ENCODE measurements at regions not wholly inside any gene's neighbourhood (a gene's known extent, or its start where the extent isn't known, plus 50 kb on each side); places are given as distances from the start of the nearest gene placed in this dataset.
"Not testable (repeated sequence)": the region's sequence is repeated elsewhere in the genome, so short reads cannot be mapped to it uniquely, and the experiment has no call there.

- H3K4me3 ChIP-seq, H3K36me3 ChIP-seq: not testable (repeated sequence)
- peaks cover 17% of the 10 kb centered on the region for H3K4me1 ChIP-seq (replicated peaks)
Observed at GRCh38 chr6:37562926-37563288, 63.2 kb upstream of the CCDC167 start.

GRCh38 chr6:37561361-37561760, 61.7 kb upstream of the CCDC167 start:
- H3K4me3 ChIP-seq, result no peak overlapping the region
- no peaks in the 10 kb centered on the region for H3K9me3 ChIP-seq (replicated peaks)
- no peak overlapping the region for H3K27ac ChIP-seq
- DNase-seq (ENCODE audit: low read depth in 1 of 2, low spot score in 2 of 2), result no peak
- no peaks in the 10 kb centered on the region for H3K36me3 ChIP-seq
- peaks cover 32% of the 10 kb centered on the region for H3K4me1 ChIP-seq (replicated peaks)
- no peaks in the 10 kb centered on the region for H3K27me3 ChIP-seq (replicated peaks)

More at GRCh38 chr6:37562926-37563288, 63.2 kb upstream of the CCDC167 start:
- DNase-seq (ENCODE audit: low read depth in 1 of 2, low spot score in 2 of 2); H3K27ac ChIP-seq; H3K9me3 ChIP-seq (replicated peaks); H3K27me3 ChIP-seq (replicated peaks): not testable (repeated sequence)

DNA sequence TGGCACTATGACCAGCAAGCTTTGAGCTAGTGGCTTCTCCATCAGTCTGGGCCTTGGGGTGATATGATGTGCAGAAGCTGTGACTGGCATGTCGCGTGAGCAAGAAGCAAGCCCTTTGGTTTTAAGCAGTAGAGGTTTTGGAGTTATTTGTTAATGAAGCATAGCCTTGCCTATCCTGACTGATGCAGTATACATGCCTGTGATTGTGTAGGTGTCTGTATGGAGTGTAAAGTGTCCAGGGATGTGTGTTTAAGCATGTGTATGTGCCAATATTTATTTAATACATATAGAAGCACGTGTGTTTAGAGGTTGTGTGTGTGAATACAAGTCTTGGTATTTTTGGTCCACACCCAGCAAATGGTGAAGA, 61.0 kb upstream of the CCDC167 start:
- Histone ChIP-seq H3K4me1 (replicated peaks) (peaks cover 33% of the 10 kb centered on the region), H3K27me3 (replicated peaks) (no peaks in the 10 kb centered on the region), H3K4me3 (no peak overlapping the region), H3K27ac (no peak overlapping the region), H3K36me3 (no peaks in the 10 kb centered on the region), H3K9me3 (replicated peaks) (no peaks in the 10 kb centered on the region)
- no peak for DNase-seq (ENCODE audit: low read depth in 1 of 2, low spot score in 2 of 2)

GRCh38 chr6:37559501-37559900, 59.8 kb upstream of the CCDC167 start:
- DNase-seq (ENCODE audit: low read depth in 1 of 2, low spot score in 2 of 2), result no peak
- Histone ChIP-seq H3K4me1 (replicated peaks) (peaks cover 36% of the 10 kb centered on the region), H3K27ac (no peak overlapping the region)

DNA sequence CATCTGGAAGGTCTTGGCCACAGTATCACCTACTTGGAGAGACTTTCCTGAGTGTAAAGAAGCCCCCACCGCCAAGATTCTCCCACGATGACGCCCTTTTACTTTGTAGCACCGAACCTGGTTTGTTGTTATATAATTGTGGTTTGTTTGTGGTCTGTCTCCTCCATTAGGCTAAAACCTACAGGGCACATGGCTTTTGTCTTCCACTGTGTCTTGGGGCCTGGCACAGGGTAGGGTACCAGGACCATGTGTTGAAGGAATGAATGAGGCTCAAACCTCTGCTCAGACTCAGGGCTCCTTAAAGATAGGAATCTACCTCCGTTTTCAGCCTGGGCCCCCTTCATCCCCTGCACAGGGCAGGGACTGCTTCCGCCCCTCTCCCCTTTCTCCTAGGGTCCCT, 59.4 kb upstream of the CCDC167 start:
- H3K36me3 ChIP-seq, result no peaks in the 10 kb centered on the region
- no peaks in the 10 kb centered on the region for H3K27me3 ChIP-seq (replicated peaks)
- H3K27ac ChIP-seq, result no peak overlapping the region
- H3K9me3 ChIP-seq (replicated peaks), result no peaks in the 10 kb centered on the region
- no peak for DNase-seq (ENCODE audit: low read depth in 1 of 2, low spot score in 2 of 2)
- peaks cover 41% of the 10 kb centered on the region for H3K4me1 ChIP-seq (replicated peaks)
- H3K4me3 ChIP-seq, result no peak overlapping the region

More at GRCh38 chr6:37559501-37559900, 59.8 kb upstream of the CCDC167 start:
- H3K27me3 ChIP-seq (replicated peaks), result no peaks in the 10 kb centered on the region
- no peaks in the 10 kb centered on the region for H3K9me3 ChIP-seq (replicated peaks)
- no peaks in the 10 kb centered on the region for H3K36me3 ChIP-seq
- no peak overlapping the region for H3K4me3 ChIP-seq

DNA sequence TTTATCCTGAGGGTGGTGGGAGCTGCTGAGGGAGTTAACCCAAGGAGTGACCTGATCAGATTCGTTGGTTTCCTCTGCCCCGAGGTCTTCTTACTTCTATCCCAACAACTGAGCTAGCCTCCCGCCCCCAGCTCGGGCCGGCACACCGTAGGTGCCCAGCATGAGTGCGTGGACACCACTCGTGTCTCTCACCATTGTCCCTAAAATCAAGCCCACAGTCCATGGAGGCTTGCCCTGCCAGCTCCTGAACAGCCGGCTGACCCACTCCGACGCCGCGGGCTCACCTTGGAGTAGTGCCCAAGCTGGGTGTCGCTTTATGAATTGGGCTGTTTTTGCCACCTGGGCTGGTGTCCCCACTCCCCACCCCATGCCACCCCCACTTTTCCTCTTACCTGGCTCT, 59.0 kb upstream of the CCDC167 start:
- Histone ChIP-seq H3K27me3 (replicated peaks) (no peaks in the 10 kb centered on the region), H3K36me3 (no peaks in the 10 kb centered on the region), H3K4me3 (no peak overlapping the region), H3K4me1 (replicated peaks) (peaks cover 45% of the 10 kb centered on the region), H3K9me3 (replicated peaks) (no peaks in the 10 kb centered on the region), H3K27ac (no peak overlapping the region)
- DNase-seq (ENCODE audit: low read depth in 1 of 2, low spot score in 2 of 2), result no peak

- Histone ChIP-seq H3K36me3 (no peaks in the 10 kb centered on the region), H3K4me1 (replicated peaks) (peaks cover 50% of the 10 kb centered on the region)
- no peak for DNase-seq (ENCODE audit: low read depth in 1 of 2, low spot score in 2 of 2)
Observed at GRCh38 chr6:37558168-37558567, 58.5 kb upstream of the CCDC167 start.

GRCh38 chr6:37557645-37558114, 58.0 kb upstream of the CCDC167 start:
- Histone ChIP-seq H3K9me3 (replicated peaks) (no peaks in the 10 kb centered on the region), H3K27me3 (replicated peaks) (no peaks in the 10 kb centered on the region), H3K27ac (peak overlapping the region; percentile 80), H3K4me1 (replicated peaks) (peaks cover 55% of the 10 kb centered on the region), H3K36me3 (no peaks in the 10 kb centered on the region), H3K4me3 (no peak overlapping the region)
- DNase-seq (ENCODE audit: low read depth in 1 of 2, low spot score in 2 of 2), result no peak

More at GRCh38 chr6:37558168-37558567, 58.5 kb upstream of the CCDC167 start:
- Histone ChIP-seq H3K27me3 (replicated peaks) (no peaks in the 10 kb centered on the region), H3K27ac (no peak overlapping the region), H3K4me3 (no peak overlapping the region), H3K9me3 (replicated peaks) (no peaks in the 10 kb centered on the region)

DNA sequence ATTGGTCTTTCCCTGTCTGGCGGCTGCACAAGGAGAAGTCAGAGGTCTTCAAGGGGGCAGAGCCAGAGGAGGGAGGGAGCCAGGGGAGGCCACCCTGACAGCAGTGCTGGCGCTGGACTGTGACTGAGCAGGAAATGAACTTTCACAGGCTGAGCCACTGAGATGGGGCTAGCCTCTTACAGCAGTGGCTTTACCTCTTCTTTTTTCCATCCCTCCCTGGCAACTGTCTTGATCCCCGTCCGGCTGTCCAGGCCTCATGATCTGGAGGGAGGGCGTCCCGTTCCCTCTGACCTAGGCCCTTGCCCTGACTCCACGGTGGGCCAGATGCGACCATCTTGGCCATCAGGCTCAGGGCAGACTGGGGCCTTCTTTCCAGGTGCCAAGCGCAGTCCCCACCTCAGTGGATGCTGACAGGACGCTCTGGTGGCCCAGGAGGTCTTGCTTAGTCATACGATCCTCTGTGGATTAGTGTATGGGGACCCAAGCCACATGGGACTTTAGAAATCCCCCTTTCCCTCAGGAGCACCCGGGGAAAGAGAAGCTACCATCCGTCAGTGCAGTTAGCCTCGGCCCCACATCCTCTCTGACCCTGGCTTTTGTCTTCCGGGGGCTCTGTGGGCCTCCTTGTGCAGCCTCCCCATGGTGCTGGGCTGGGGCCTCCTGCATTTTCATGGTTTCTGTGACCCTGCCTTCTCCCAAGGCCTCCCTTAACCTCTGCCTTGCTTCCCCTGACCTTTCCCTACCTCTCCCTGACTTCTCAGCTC, 57.4 kb upstream of the CCDC167 start:
- H3K36me3 ChIP-seq, result no peaks in the 10 kb centered on the region
- H3K27ac ChIP-seq, result peak overlapping the region; percentile 80
- no peaks in the 10 kb centered on the region for H3K9me3 ChIP-seq (replicated peaks)
- H3K4me1 ChIP-seq (replicated peaks), result peaks cover 60% of the 10 kb centered on the region
- H3K27me3 ChIP-seq (replicated peaks), result no peaks in the 10 kb centered on the region
- peak; percentile 80 to 86 for DNase-seq (ENCODE audit: low read depth in 1 of 2, low spot score in 2 of 2)
- no peak overlapping the region for H3K4me3 ChIP-seq

- Histone ChIP-seq H3K4me3 (no peak overlapping the region), H3K4me1 (replicated peaks) (peaks cover 77% of the 10 kb centered on the region), H3K9me3 (replicated peaks) (no peaks in the 10 kb centered on the region), H3K27ac (peak overlapping the region; percentile 66), H3K36me3 (no peaks in the 10 kb centered on the region), H3K27me3 (replicated peaks) (no peaks in the 10 kb centered on the region)
- peak in 1 of 2 experiments; percentile 51 for DNase-seq (ENCODE audit: low read depth in 1 of 2, low spot score in 2 of 2)
Observed at GRCh38 chr6:37555040-37555781, 55.5 kb upstream of the CCDC167 start.

- Histone ChIP-seq H3K27ac (peak overlapping the region; percentile 83), H3K27me3 (replicated peaks) (no peaks in the 10 kb centered on the region), H3K9me3 (replicated peaks) (no peaks in the 10 kb centered on the region), H3K4me1 (replicated peaks) (peaks cover 77% of the 10 kb centered on the region), H3K36me3 (no peaks in the 10 kb centered on the region), H3K4me3 (no peak overlapping the region)
- DNase-seq (ENCODE audit: low read depth in 1 of 2, low spot score in 2 of 2), result peak; percentile 69 to 76
Observed at GRCh38 chr6:37554480-37554819, 54.8 kb upstream of the CCDC167 start.

GRCh38 chr6:37552267-37552666, 52.6 kb upstream of the CCDC167 start:
- DNase-seq (ENCODE audit: low read depth in 1 of 2, low spot score in 2 of 2), result no peak
- Histone ChIP-seq H3K9me3 (replicated peaks) (no peaks in the 10 kb centered on the region), H3K36me3 (no peaks in the 10 kb centered on the region), H3K4me3 (no peak overlapping the region), H3K27ac (no peak overlapping the region), H3K4me1 (replicated peaks) (peaks cover 70% of the 10 kb centered on the region), H3K27me3 (replicated peaks) (no peaks in the 10 kb centered on the region)

DNA sequence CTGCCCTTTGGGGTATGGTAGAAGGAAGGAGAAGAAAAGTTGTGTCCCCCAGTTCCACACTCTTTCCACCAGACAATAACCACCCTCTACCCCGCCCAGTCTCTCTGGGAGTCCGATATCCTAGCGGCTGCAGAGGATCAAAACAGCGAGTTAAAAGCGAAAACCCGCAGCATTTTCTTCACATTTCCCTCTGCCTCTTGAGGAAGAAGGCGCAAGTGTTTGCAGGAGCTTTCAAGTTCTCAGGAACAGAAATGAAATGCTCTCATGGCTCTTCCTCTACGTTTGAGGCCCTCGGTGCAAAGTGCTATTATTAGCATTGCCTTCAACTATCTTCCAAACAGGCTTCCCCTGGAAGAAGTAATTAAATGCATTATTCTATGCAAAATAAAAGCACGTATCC, 52.2 kb upstream of the CCDC167 start:
- H3K27ac ChIP-seq, result no peak overlapping the region
- no peak for DNase-seq (ENCODE audit: low read depth in 1 of 2, low spot score in 2 of 2)
- peaks cover 66% of the 10 kb centered on the region for H3K4me1 ChIP-seq (replicated peaks)
- H3K27me3 ChIP-seq (replicated peaks), result no peaks in the 10 kb centered on the region
- no peak overlapping the region for H3K4me3 ChIP-seq
- H3K9me3 ChIP-seq (replicated peaks), result no peaks in the 10 kb centered on the region
- H3K36me3 ChIP-seq, result no peaks in the 10 kb centered on the region

GRCh38 chr6:37551446-37551845, 51.8 kb upstream of the CCDC167 start:
- H3K4me1 ChIP-seq (replicated peaks), result peaks cover 62% of the 10 kb centered on the region
- no peaks in the 10 kb centered on the region for H3K27me3 ChIP-seq (replicated peaks)
- no peak for DNase-seq (ENCODE audit: low read depth in 1 of 2, low spot score in 2 of 2)
- H3K36me3 ChIP-seq, result no peaks in the 10 kb centered on the region
- no peaks in the 10 kb centered on the region for H3K9me3 ChIP-seq (replicated peaks)
- H3K27ac ChIP-seq, result no peak overlapping the region
- no peak overlapping the region for H3K4me3 ChIP-seq
